ENCODE measurements at regions not wholly inside any gene's neighbourhood (a gene's known extent, or its start where the extent isn't known, plus 50 kb on each side); places are given as distances from the start of the nearest gene placed in this dataset.
A peak's percentile ranks its signal among the peaks of the same experiment; 100 is the strongest.

DNA sequence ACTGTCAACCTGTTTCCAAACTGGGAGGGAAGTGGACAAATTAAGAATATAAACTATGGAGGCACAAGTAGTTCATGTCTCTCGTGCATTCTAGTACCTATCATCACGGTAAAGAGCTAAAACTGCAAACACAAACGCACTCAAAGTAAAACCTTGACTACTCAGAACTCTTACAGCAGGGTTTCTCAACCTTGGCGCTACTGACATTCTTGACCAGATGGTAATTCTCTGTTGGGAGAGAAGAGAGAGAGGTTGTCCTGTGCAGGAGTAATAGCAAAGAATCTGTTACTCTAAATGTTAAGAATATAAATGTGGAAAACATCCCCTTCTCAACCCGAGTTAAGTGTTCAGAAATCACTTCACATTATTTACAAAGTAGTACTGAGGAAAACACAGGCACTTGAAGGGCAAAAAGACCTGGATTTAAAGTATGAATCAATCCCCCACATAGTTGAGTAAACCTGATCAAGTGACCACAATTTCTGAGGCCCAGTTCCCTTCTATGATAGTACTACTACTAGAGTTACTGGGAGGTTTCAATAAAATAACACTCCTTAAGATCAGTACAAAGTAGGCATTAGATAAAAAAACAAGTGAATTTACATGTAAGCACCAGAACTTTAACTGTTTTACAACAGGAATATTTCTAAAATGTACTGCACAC lies 73.1 kb upstream of the ARHGAP32 start:
- DNase-seq = no peak

DNA sequence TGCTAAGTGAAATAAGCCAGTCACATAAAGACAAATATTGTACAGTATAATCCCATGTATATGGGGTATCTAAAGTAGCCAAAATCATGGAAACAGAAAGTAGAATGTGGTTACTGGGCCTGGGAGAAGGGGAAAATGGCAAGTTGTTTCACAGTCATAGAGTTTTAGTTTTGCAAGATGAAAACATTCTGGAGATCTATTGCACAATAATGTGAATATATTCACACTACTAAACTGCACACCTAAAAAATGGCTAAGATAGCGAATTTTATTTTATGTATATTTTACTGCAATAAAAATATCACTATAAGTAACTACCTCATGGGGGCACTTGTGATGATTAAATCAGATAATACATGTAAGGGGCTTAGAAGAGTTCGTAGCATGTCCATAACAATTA lies 72.0 kb upstream of the ARHGAP32 start:
- DNase-seq = no peak

DNA sequence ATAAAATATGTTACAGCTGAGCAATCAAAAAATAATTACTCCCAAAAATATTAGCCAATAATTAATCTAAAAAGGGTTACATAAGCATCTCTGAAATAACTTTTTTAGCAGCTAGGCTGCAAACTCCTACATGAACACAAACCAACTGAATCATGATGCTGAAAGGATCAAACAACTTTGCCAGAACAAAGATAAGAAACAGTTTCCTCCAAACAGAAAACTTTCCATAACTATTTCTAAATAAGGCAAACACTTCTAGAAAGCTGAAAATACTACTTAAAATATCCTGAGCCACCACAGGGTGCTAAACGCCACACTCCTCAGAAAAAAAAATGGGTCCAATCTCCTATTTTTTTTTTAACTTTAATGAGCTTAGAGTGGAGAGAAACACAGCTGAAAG lies 68.6 kb upstream of the ARHGAP32 start:
- no peak for DNase-seq

DNA sequence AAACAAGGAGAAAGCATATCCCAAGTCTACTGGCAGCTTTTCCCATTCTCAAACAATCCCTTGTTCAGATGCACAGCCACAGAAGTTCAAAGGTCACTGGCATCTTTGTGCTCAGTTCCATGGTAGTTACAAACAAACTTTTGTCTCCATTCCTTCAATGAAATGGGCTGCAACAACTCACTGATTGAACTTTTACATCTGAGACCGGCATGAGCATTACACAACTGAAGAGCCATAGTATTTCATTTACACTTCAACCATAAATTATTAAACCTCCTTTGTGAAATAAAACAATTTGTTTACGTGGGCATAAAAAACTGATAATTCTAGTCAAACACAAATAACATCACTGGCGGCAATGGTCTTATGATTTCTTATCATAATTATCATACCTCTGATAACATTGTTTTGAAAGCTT lies 67.8 kb upstream of the ARHGAP32 start:
- DNase-seq = peak; percentile 54

DNA sequence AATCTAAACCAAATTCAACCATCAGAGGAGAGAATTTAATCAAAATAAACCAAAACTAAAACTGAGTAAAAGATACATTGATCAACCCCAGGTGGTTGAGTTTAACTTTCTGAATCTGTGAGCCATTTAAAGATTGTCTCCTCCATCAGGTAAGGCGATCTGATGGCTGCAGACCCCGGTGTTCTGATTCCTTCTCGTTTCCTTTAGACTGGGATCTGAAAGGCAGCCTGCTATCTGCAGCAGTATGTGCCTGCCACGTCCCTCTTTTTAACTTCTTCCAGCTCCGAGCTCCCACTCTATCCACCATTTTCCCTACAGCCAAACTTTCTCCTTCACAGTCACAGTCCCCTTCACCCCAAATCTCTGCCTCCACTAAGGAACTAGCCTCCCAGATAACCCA lies 66.1 kb upstream of the ARHGAP32 start:
- DNase-seq = no peak

DNA sequence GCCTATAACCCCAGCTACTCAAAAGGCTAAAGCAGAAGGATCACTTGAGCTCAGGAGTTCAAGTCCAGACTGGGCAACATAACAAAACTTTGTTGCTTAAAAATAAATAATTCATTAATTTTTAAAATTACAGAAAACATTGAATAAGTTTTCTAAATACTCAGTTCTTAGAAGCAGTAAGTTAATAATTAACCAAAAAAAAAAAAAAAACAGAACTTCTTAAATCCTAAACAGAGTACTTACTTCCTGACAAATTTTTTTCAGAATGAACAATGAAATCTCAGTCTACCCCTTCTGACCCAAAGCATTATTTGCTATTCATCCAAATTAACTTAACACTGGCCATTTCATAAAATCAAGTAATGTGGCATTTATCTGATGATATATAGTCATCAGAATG lies 65.4 kb upstream of the ARHGAP32 start:
- DNase-seq = no peak

DNA sequence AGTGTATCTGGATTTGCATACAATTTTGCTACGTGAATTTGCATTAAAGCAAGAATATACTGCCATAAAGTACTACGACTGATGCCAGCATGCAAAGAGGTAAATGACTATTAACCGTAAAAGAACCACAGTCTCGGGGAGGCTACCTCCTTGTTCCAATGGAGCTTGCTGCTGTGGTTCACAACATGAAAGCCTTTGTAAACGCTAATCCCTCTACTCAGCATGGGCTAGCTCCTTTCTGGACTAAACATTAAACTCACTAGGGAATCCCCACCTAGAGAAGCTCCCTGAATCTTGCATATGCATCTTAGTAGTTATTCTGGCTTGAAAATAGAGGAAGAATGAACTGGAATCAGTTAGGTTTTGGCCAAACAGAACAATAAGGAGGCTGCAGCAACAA lies 60.5 kb upstream of the ARHGAP32 start:
- no peak for DNase-seq

DNA sequence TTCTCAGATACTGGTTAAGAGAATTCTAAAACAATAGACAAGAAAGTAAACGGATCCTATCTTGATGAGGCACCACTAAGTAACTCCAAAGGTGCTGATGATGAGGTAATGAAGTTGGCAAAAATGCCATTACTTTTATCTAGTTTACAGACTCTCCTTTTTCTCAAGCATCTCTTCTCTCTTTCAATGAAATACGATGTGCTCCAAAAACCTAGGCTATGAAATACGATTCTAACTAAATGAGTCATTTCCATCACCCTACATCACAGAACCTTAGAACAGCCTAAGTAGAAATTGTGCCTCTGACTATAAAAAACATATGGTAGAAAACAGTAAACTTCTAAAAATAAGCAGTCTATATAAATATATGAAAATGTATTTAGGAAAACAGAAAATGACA lies 58.9 kb upstream of the ARHGAP32 start:
- no peak for DNase-seq

DNA sequence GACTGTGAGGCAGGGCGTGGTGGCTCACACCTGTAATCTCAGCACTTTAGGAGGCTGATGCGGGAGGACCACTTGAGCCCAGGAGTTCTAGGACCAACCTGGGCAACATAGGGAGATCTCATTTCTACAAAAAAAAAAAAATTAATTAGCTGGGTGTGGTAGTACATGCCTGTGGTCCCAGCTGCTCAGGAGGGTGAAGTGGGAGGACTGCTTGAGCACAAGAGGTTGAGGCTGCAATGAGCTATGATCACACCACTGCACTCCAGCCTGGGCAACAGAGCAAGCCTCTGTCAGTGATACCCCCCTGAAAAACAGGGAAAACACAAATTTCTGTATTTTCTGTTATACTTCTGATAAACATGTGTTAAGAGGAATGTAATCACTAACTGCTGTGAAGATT lies 57.8 kb upstream of the ARHGAP32 start:
- DNase-seq = no peak

DNA sequence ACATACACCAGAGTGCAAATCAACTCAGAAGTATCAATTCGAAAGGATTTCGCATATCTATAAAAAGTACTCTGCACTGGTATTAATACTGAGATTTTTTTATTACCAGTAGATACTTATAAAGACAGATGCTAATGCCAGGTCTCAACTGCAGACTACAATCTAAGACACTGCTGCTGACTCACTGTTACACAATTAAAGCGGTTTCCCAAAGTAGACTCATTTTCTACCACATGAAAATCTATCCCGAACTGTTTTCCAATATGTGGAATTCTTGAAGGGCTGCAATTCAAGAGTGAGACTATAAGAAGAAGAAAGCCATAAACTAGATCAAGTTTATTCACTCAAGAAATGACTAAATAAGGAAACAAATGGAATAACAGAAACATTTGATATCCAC lies 57.2 kb upstream of the ARHGAP32 start:
- DNase-seq = no peak

DNA sequence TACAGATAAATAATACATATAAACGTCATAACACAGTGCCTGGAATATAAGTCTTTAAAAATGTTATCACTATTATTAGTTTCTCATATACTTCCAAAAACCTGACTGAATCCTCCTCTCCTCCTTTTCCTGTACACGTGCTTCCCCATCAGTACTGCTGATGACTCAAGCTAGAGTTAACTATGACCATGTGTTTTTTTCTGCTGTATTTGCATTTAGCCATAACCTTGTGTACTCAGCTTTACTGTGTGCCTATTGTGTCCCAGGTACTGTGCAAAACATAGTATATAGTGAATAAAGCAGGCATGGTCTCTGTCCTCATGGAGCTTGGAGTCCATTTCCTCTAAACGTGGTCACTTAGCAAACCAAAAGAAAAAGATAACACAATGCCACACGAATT lies 56.5 kb upstream of the ARHGAP32 start:
- no peak for DNase-seq

DNA sequence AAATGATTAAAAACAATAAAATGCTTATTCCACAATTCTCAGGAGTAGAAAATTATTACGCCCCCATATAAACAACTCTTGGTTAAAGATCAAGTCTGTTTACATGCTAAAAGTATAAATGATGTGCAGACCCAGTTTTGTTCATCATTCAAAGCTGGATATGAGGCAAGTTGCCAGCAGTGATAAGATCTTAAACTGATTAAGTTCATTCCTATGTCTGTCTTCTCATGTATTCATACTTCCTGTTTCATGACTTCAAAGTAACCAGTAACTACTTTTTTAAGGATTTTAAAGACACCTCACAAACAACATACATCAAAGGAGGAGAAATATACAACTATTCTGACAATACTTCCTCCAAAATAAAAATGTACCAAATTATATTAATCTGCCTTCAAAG lies 55.0 kb upstream of the ARHGAP32 start:
- DNase-seq = no peak

DNA sequence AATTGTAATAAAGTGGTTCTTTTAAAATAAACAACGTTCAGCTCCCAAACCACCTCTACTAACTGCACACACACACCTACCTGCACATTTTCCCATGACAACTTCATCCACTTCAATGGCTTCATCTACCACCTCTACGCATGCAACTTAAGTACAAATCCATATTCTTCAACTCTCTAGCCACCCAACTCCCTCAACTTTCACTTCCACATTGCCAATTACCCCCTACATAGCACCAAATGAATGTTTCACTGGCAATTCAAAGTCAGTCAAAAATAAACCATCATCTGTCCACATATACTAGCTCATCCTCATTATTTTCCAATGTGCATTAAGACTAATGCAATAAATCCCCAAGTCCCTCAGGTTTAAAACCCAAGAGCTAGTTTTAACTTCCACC lies 50.7 kb upstream of the ARHGAP32 start:
- no peak for DNase-seq
